Urinary bladder (tissue), 3 donors: ENCODE measurements at regions not wholly inside any gene's neighbourhood (a gene's known extent, or its start where the extent isn't known, plus 50 kb on each side); places are given as distances from the start of the nearest gene placed in this dataset.
"Not testable (repeated sequence)": the region's sequence is repeated elsewhere in the genome, so short reads cannot be mapped to it uniquely, and the experiment has no call there.

Source experiments
- DNase-seq: peaks from one replicate; pipeline ENCODE4 v3.0.0-alpha.2; 2015; ENCODE audit errors: extremely low spot score
- H3K27ac ChIP-seq: one replicate; pipeline ENCODE4 v1.5.1; 2013; ENCODE audit warnings: low read depth, mild to moderate bottlenecking, moderate library complexity
- H3K36me3 ChIP-seq: one replicate; pipeline ENCODE4 v1.6.1; 2013; ENCODE audit warnings: mild to moderate bottlenecking, moderate library complexity; ENCODE audit not compliant: insufficient read depth
- H3K4me1 ChIP-seq: one replicate; pipeline ENCODE4 v1.6.1; 2013; ENCODE audit warnings: mild to moderate bottlenecking, moderate library complexity; ENCODE audit not compliant: insufficient read depth
- H3K4me3 ChIP-seq: one replicate; pipeline ENCODE4 v1.5.1; 2013; ENCODE audit warnings: low read depth, low read length
- WGBS: extraction: QIAGEN DNeasy Blood & Tissue Kit; methylation state at CpG from one replicate; pipeline ENCODE4 v1.1.7; 2013; 5-methylcytosine and 5-hydroxymethylcytosine counted together
- donor health status: healthy with polysubstance abuse.
- donor health status: healthy.

GRCh38 chr13:110813646-110814624, 100.4 kb downstream of the ING1 start:
- no peaks in the 10 kb centered on the region for H3K36me3 ChIP-seq
- no peak overlapping the region for H3K27ac ChIP-seq
- WGBS, result 93% methylated on average over 39 of the region's 39 CpGs
- peaks cover 2% of the 10 kb centered on the region for H3K4me1 ChIP-seq
- DNase-seq, result no peak
- H3K4me3 ChIP-seq, result no peak overlapping the region

- Histone ChIP-seq H3K36me3 (no peaks in the 10 kb centered on the region), H3K4me3 (no peak overlapping the region), H3K4me1 (peaks cover 2% of the 10 kb centered on the region), H3K27ac (no peak overlapping the region)
- WGBS, result 82% methylated on average over 13 of the region's 13 CpGs
- no peak for DNase-seq
These were observed 99.2 kb downstream of the ANKRD10 start for GRCh38 chr13:110815471-110816204.

- H3K4me3 ChIP-seq, result no peak overlapping the region
- 64% methylated on average over 5 of the region's 5 CpGs for WGBS
- H3K27ac ChIP-seq, result no peak overlapping the region
- no peaks in the 10 kb centered on the region for H3K36me3 ChIP-seq
- DNase-seq, result no peak
- H3K4me1 ChIP-seq, result peaks cover 2% of the 10 kb centered on the region
These were observed 98.4 kb downstream of the ANKRD10 start for GRCh38 chr13:110816500-110816899.

GRCh38 chr13:110817143-110817542, 97.7 kb downstream of the ANKRD10 start:
- no peak for DNase-seq
- H3K4me3 ChIP-seq, result no peak overlapping the region
- H3K27ac ChIP-seq, result no peak overlapping the region
- WGBS, result 76% methylated on average over 3 of the region's 3 CpGs
- no peaks in the 10 kb centered on the region for H3K36me3 ChIP-seq
- H3K4me1 ChIP-seq, result no peaks in the 10 kb centered on the region

- Histone ChIP-seq H3K27ac (no peak overlapping the region), H3K4me1 (no peaks in the 10 kb centered on the region), H3K36me3 (no peaks in the 10 kb centered on the region), H3K4me3 (no peak overlapping the region)
- WGBS, result 79% methylated on average over 8 of the region's 8 CpGs
- DNase-seq, result no peak
These were observed 96.1 kb downstream of the ANKRD10 start for GRCh38 chr13:110818747-110819146.

- 29% methylated on average over 17 of the region's 17 CpGs for WGBS
- H3K4me3 ChIP-seq, result no peak overlapping the region
- DNase-seq, result no peak
- H3K27ac ChIP-seq, result no peak overlapping the region
- H3K36me3 ChIP-seq, result no peaks in the 10 kb centered on the region
- no peaks in the 10 kb centered on the region for H3K4me1 ChIP-seq
These were observed 95.5 kb downstream of the ANKRD10 start for GRCh38 chr13:110819203-110820014.

GRCh38 chr13:110820322-110820721, 94.5 kb downstream of the ANKRD10 start:
- no peak for DNase-seq
- H3K36me3 ChIP-seq, result no peaks in the 10 kb centered on the region
- H3K27ac ChIP-seq, result no peak overlapping the region
- WGBS, result 76% methylated on average over 9 of the region's 9 CpGs
- no peaks in the 10 kb centered on the region for H3K4me1 ChIP-seq
- no peak overlapping the region for H3K4me3 ChIP-seq

- WGBS, result 86% methylated on average over 25 of the region's 25 CpGs
- not testable (repeated sequence) for H3K4me3 ChIP-seq, H3K27ac ChIP-seq, H3K4me1 ChIP-seq, H3K36me3 ChIP-seq, DNase-seq
These were observed 92.8 kb downstream of the ANKRD10 start for GRCh38 chr13:110821837-110822668.

- WGBS, result 79% methylated on average over 10 of the region's 10 CpGs
- Histone ChIP-seq H3K36me3 (no peaks in the 10 kb centered on the region), H3K27ac (no peak overlapping the region), H3K4me3 (no peak overlapping the region), H3K4me1 (no peaks in the 10 kb centered on the region)
- no peak for DNase-seq
These were observed 92.3 kb downstream of the ANKRD10 start for GRCh38 chr13:110822669-110822945.

GRCh38 chr13:110824702-110825300, 90.1 kb downstream of the ANKRD10 start:
- WGBS, result 68% methylated on average over 13 of the region's 13 CpGs
- no peaks in the 10 kb centered on the region for H3K36me3 ChIP-seq
- no peak overlapping the region for H3K4me3 ChIP-seq
- no peak overlapping the region for H3K27ac ChIP-seq
- H3K4me1 ChIP-seq, result no peaks in the 10 kb centered on the region
- no peak for DNase-seq

- Histone ChIP-seq H3K27ac (no peak overlapping the region), H3K4me1 (no peaks in the 10 kb centered on the region), H3K4me3 (no peak overlapping the region), H3K36me3 (no peaks in the 10 kb centered on the region)
- WGBS, result 76% methylated on average over 13 of the region's 13 CpGs
- DNase-seq, result no peak
These were observed 89.4 kb downstream of the ANKRD10 start for GRCh38 chr13:110825516-110825915.

- 93% methylated on average over 5 of the region's 5 CpGs for WGBS
- no peak for DNase-seq
- no peak overlapping the region for H3K27ac ChIP-seq
- H3K4me1 ChIP-seq, result no peaks in the 10 kb centered on the region
- no peak overlapping the region for H3K4me3 ChIP-seq
- H3K36me3 ChIP-seq, result no peaks in the 10 kb centered on the region
These were observed 88.8 kb downstream of the ANKRD10 start for GRCh38 chr13:110826101-110826500.
